Superior temporal gyrus (tissue), 1 donor: ENCODE measurements at regions not wholly inside any gene's neighbourhood (a gene's known extent, or its start where the extent isn't known, plus 50 kb on each side); places are given as distances from the start of the nearest gene placed in this dataset.
"Not testable (repeated sequence)": the region's sequence is repeated elsewhere in the genome, so short reads cannot be mapped to it uniquely, and the experiment has no call there.

Source experiments
- DNase-seq: peaks from one replicate; pipeline ENCODE4 v3.0.0-alpha.2; 2016; ENCODE audit errors: extremely low spot score

GRCh38 chr9:89929673-89930480 lies 325.1 kb downstream of the GADD45G start:
- DNase-seq = no peak

- DNase-seq = no peak
These were observed 328.8 kb downstream of the GADD45G start for GRCh38 chr9:89933578-89933977.

DNA sequence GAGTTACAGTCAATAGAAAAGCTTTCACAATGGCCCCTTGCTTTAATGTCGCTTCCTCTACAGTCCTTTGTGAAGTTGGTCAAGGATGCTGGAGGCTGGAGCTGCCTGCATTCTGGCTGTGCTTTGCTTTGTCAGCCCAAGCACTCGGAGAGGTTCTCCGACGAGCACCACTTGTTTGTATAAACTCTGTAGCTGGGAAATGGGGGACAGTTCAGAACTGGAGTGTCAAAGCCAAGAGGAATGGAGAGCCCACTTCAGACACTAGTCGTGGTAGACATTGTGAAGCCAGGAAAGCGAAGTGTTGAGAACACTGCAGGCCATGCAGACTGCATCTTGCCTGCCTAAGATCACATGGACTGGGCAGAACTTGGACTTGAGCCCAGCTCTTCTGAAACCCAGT lies 330.3 kb downstream of the GADD45G start:
- DNase-seq = no peak

GRCh38 chr9:89935801-89936200 lies 331.0 kb downstream of the GADD45G start:
- DNase-seq = no peak

DNA sequence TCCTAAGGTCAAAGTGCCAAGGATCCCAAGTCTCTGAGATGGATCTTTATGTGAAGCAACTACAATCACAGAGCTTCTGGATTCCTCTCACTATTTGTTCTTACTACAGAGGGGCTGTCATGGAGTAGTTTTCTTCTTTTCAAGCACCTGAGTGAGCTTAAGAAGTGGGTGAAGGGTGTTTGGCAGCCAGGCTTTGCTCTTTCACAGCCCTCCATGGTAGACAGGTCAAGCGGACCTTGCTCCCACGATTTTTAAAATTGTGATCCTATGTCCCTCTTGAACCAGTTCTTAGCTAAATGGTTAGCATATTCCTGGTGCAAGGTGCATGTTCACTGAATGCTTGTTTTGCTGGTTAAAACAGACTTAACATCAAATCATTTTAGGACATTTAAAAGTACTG lies 332.2 kb downstream of the GADD45G start:
- no peak for DNase-seq

DNA sequence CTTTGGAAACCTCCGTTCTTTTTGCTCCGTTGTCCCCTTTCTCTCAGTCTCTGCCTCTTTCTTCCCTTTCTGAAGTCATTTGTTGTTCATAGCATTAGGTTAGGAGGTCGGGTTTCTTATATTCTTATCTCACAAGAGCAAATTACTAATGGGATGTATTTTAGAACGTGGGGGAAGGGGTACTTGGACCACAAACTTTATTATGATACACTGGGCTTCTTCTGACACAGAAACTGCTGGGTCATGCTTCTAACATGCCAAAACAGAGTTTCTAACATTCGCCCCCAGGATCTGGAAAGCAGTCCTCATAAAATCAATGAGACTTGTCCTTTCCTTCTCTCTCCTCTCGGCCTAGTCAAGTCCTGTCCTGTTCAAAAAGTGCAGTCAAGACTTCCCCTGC lies 334.4 kb downstream of the GADD45G start:
- no peak for DNase-seq

DNA sequence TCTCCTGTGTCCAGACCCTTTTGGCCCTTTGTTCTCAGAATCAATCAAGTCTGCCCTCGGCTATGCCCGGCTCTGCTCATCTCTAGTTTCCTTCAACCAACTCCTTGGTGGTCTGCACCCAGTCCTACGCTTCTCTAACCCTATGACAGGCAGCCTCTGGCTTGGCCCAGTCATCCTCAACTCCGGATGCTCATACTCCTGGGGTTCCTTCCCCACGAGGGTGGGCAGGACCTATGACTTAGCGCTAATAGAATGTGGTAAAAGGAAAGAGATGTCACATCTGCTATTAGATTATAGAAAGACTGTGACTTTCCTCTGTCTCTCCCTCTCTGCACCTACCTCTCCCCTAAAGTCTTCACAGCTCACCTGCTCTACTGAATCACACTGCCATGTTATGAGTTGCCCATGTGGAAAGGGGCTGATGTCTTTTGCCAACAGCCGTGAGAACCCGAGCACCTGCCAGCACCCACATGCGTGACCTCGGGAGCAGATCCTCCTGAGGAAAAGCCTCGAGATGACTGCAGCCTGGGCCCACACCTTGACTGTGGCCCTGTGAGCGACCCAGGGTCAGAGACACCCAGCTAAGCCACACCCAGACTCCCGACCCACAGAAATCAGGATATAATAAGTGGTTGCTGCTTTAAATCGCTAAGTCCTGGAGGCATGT lies 334.9 kb downstream of the GADD45G start:
- no peak for DNase-seq

- no peak for DNase-seq
These were observed 335.8 kb downstream of the GADD45G start for GRCh38 chr9:89940625-89941024.

- no peak for DNase-seq
These were observed 337.1 kb downstream of the GADD45G start for GRCh38 chr9:89941875-89942274.

GRCh38 chr9:89942643-89943042 lies 337.8 kb downstream of the GADD45G start:
- no peak for DNase-seq

GRCh38 chr9:89943309-89943708 lies 338.5 kb downstream of the GADD45G start:
- DNase-seq = no peak

- no peak for DNase-seq
These were observed 338.9 kb downstream of the GADD45G start for GRCh38 chr9:89943728-89944127.

DNA sequence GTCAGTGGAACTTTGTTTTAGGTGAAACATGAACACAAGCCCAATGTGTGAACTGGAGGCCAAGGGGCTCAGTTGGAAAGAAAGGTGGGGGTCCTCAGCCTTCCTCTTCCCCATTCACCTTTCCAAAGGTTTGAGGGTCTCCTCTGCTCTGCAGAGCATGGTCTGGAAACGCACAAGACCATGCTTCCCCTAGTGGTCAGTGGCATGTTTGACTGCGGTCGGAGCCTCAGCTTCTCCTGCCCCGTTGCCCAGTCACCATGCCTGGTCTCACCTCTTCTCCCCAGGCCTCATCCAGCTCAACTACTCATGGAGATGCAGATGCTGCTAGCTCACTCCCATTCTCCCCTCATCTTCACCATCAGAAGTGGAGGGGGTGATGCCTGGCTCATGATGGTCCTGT lies 340.3 kb downstream of the GADD45G start:
- no peak for DNase-seq

DNA sequence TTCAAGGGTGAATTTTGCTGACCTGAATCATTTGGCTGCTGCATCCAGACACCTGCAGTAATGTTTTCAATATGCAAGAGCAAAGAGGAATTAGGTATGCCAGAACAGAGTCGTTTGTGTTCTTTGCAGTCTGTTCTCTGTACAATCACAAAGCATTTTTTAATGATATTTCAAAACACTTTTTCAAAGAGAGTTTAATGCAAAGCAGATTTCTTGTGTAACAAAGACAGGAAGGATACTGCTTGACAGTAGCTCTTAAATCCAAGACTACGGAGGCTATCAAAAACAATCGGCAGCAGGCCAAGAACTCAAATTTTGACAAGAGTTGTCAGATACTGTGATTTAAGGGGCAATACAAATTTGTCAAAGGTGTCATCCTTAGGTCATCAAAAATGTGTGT lies 341.9 kb downstream of the GADD45G start:
- DNase-seq = no peak

GRCh38 chr9:89949111-89949510 lies 344.3 kb downstream of the GADD45G start:
- DNase-seq = no peak

GRCh38 chr9:89951675-89952074 lies 346.9 kb downstream of the GADD45G start:
- DNase-seq = no peak

GRCh38 chr9:89952401-89952800 lies 347.6 kb downstream of the GADD45G start:
- DNase-seq = no peak

DNA sequence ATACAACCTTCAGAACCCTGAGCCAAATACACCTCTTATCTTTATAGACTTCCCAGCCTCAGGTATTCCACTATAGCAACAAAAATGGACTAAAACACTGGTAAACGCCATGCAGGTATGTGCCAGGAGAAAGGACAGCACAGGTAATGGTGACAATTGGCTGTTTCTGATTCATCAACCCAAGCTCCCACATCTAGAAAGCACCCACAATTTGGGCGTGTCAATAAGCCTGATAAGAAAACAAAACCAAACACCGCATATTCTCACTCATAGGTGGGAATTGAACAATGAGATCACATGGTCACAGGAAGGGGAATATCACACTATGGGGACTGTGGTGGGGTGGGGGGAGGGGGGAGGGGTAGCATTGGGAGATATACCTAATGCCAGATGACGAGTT lies 348.5 kb downstream of the GADD45G start:
- not testable (repeated sequence) for DNase-seq

DNA sequence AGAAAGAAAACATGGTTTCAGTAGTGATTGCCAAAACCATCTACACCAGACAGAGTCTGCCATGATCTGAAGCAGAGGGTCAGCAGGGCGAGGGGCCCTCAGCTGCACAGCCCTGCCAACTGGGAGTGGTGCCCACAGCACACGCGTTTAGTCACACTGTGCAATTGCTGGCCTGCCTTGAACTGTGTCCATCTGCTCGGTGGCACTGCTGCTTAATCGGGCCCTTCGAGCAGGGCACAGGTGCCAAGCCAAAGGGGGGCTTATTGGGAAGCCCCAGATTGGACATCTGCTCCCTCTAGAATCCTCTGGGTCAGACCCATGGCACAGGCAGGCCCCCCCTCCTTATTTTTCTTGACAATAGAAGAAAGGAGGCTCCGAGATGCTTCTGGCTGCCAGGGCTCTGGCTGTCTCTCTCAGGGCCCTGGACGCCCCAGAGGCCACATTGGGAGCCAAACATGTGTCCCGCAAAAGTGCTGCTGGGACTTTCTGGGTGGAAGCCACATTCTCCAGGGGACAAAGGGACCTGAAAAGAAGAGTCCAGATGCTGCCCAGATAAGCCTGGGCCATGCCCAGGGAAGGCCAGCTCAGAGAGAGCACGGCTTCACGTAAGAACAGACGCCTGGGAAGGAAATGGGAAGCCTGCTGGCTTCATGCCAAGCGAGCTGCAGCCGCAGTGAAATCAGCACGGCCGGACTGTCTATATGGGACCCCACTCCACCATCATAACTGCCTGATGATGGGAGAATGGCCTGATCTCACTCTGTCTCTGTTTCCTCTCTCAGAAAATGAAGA lies 349.2 kb downstream of the GADD45G start:
- no peak for DNase-seq

GRCh38 chr9:89955144-89955543 lies 350.3 kb downstream of the GADD45G start:
- no peak for DNase-seq

DNA sequence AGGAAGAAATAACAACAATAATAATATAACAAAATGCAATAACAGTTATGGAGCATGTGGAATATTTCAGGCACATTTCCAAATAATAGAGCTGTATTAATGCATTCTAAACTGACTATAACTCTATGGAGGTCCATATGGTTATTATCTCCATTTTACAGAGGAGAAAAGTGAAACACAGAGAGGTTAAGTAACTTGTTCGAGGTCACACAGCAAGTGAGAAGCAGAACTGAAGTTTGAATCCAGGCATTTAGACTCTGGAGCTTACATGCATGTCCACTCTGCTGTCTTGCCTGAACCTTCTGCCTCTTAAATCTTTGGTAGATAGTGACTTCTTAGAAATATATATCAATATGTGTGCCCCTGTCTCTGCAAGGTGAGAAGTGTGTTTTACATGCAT lies 350.8 kb downstream of the GADD45G start:
- DNase-seq = no peak

DNA sequence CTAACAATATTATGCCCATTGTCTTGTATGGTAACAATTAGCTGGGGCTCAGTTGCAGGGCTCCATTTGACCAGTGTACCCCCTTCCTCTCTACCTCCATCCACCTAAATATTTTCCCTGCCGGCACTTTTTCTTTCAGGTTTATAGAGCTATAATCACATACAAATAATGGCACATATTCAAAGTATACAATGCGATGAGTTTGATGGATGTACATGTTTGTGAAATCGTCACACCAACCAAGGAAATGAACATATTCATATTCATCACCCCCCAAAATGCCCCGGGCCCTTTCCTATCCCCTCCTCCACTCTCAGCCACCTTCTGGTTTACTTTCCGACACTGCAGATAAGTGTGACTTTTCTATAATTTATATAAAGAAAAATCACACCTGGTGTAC lies 351.5 kb downstream of the GADD45G start:
- no peak for DNase-seq

GRCh38 chr9:89956907-89957306 lies 352.1 kb downstream of the GADD45G start:
- DNase-seq = no peak
